A673 (cell line): ENCODE measurements at regions not wholly inside any gene's neighbourhood (a gene's known extent, or its start where the extent isn't known, plus 50 kb on each side); places are given as distances from the start of the nearest gene placed in this dataset.

Experiments
- CTCF ChIP-seq: fragments of 300-800, 200-600 bp; sonication (generic); conservative IDR thresholded peaks from 2 replicates; pipeline ENCODE4 v1.5.1; 2017; ENCODE audit warnings: low read depth, mild to moderate bottlenecking, antibody characterized with exemption, low read length, moderate library complexity, mixed read lengths
- EZH2 ChIP-seq: fragments of 200-600 bp; sonication (generic); IDR thresholded peaks from 2 replicates; pipeline ENCODE4 v1.6.1; 2017; ENCODE audit warnings: borderline replicate concordance, low read depth, mild to moderate bottlenecking, mixed read lengths, antibody characterized with exemption, low read length; ENCODE audit not compliant: poor library complexity, severe bottlenecking

GRCh38 chr1:4963251-4963650 is 308.8 kb downstream of the AJAP1 start:
- TF ChIP-seq CTCF (no peak), EZH2 (no peak)
